Bronchial epithelial cell (primary cell): ENCODE measurements at regions not wholly inside any gene's neighbourhood (a gene's known extent, or its start where the extent isn't known, plus 50 kb on each side); places are given as distances from the start of the nearest gene placed in this dataset.

Source experiments
- DNase-seq: peaks from one replicate; pipeline ENCODE4 v3.0.0-alpha.2; 2010; ENCODE audit warnings: low read depth
- FAIRE-seq: peaks from 2 replicates; lab custom pipeline; 2011; peaks lifted over from hg19 to GRCh38; lab: Jason Lieb, UNC
- H3K27me3 ChIP-seq: 2 replicates; pipeline ENCODE4 v1.5.1; 2011; ENCODE audit warnings: low read length; ENCODE audit not compliant: control insufficient read depth, insufficient read depth
- H3K36me3 ChIP-seq: 2 replicates; pipeline ENCODE4 v1.5.1; 2011; ENCODE audit warnings: low read length; ENCODE audit not compliant: control insufficient read depth, insufficient read depth
- H3K4me3 ChIP-seq: 2 replicates; pipeline ENCODE4 v1.5.1; 2011; ENCODE audit warnings: mild to moderate bottlenecking, low read depth, low read length, control low read depth
- CTCF ChIP-seq: IDR thresholded peaks from 2 replicates; pipeline ENCODE4 v1.5.1; 2011; ENCODE audit warnings: mild to moderate bottlenecking, moderate library complexity, low read length, control low read depth, inconsistent platforms; ENCODE audit not compliant: insufficient read depth, severe bottlenecking

DNA sequence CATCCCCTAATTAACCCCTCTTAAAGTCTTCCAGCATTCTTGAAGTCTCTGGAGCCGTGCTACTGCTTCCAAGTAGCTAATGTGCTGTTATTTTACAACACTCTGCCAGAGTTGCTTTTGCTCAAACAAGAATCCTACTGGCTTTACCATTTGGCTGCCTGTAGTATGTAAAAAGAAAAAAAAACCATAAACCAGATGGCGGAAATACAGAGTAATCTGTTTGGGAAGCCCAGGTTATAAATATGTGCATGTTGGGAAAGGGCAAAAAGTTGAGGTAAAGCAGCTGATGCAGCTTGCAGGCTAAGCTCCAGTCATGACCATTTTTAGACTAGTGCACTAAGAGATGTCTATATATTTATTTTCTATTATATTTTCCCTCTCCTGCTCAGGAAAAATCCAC, 313.2 kb upstream of the ETAA1 start:
- no peak overlapping the region for H3K4me3 ChIP-seq
- H3K27me3 ChIP-seq: no peaks in the 10 kb centered on the region
- no peaks in the 10 kb centered on the region for H3K36me3 ChIP-seq
- TF ChIP-seq CTCF: no peak
- no peak for FAIRE-seq
- no peak for DNase-seq

DNA sequence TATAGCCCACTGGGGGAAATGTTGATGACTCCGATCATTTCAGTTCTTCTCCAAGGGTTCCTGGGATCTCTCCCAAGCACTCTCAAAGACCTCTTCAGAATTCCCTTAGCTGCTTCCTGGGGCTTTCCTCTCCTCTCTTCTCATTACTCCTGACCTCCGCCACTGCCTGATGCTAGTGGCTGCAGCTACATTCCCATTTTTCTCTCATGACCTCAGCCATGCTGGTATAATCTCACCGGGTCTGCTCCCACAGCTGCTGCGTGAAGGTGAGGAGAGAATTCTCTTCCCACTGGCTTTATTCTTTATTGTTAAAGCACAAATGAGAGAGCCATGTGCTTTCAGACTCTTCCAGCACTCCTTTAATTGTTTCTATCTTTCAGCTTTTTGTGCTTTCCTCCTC, 312.0 kb upstream of the ETAA1 start:
- FAIRE-seq (no peak), DNase-seq (no peak)
- Histone ChIP-seq H3K27me3 (no peaks in the 10 kb centered on the region), H3K4me3 (no peak overlapping the region), H3K36me3 (no peaks in the 10 kb centered on the region)
- no peak for TF ChIP-seq CTCF

- Histone ChIP-seq H3K36me3 (no peaks in the 10 kb centered on the region), H3K27me3 (no peaks in the 10 kb centered on the region), H3K4me3 (no peak overlapping the region)
- no peak for DNase-seq
- TF ChIP-seq CTCF: no peak
- no peak for FAIRE-seq
Measured at GRCh38 chr2:67091681-67092080, 305.5 kb upstream of the ETAA1 start.

DNA sequence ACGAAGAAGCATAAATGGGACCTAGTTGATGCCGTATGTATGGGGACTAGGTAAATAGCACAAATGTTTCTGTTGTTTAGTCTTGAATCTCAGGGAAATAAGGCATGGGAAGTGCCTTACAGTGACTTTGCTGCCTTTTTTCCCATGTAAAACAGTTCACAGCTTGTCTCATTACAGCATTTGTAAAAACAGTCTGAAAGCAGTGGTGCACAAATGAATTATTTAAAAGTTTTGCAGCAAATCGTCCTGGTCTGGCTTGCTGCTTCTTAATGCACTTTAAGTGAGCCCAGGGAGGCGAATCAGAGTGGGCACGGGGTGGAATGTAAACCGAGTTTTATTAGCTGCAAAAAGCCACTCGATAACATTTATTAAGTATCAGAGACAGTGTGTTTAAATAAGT, 302.0 kb upstream of the ETAA1 start:
- no peak for TF ChIP-seq CTCF
- no peak for FAIRE-seq
- H3K4me3 ChIP-seq: no peak overlapping the region
- no peak for DNase-seq
- no peaks in the 10 kb centered on the region for H3K27me3 ChIP-seq
- no peaks in the 10 kb centered on the region for H3K36me3 ChIP-seq

GRCh38 chr2:67096886-67097285, 300.2 kb upstream of the ETAA1 start:
- no peak overlapping the region for H3K4me3 ChIP-seq
- no peak for FAIRE-seq
- DNase-seq: no peak
- H3K36me3 ChIP-seq: no peaks in the 10 kb centered on the region
- no peaks in the 10 kb centered on the region for H3K27me3 ChIP-seq
- TF ChIP-seq CTCF: no peak

GRCh38 chr2:67103157-67103556, 294.0 kb upstream of the ETAA1 start:
- DNase-seq (no peak), FAIRE-seq (no peak)
- H3K27me3 ChIP-seq: no peaks in the 10 kb centered on the region
- no peaks in the 10 kb centered on the region for H3K36me3 ChIP-seq
- no peak overlapping the region for H3K4me3 ChIP-seq
- no peak for TF ChIP-seq CTCF
